ENCODE measurements at regions not wholly inside any gene's neighbourhood (a gene's known extent, or its start where the extent isn't known, plus 50 kb on each side); places are given as distances from the start of the nearest gene placed in this dataset.

DNA sequence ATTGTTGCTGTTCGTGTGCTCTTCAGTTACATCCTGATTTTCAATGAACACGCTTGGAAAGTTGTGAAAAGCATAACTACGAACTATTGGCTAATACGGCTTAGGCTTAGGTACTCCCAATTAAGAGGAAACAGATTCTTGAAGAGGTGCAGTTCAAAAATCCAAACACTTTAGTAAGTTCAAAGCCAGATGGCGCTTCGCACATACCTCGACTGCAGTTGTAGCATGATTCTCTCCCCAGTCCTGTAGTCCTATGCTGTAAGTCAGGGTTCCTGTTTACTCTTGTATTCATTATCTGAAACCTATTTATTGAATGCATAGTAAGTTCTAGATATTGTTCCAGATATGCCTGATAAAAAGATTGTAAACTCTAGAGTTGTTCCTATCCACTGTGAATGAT is 165.2 kb downstream of the TRIB2 start:
- no peak for DNase-seq (ENCODE audit: low read depth)
- TF ChIP-seq, protein P1, sequence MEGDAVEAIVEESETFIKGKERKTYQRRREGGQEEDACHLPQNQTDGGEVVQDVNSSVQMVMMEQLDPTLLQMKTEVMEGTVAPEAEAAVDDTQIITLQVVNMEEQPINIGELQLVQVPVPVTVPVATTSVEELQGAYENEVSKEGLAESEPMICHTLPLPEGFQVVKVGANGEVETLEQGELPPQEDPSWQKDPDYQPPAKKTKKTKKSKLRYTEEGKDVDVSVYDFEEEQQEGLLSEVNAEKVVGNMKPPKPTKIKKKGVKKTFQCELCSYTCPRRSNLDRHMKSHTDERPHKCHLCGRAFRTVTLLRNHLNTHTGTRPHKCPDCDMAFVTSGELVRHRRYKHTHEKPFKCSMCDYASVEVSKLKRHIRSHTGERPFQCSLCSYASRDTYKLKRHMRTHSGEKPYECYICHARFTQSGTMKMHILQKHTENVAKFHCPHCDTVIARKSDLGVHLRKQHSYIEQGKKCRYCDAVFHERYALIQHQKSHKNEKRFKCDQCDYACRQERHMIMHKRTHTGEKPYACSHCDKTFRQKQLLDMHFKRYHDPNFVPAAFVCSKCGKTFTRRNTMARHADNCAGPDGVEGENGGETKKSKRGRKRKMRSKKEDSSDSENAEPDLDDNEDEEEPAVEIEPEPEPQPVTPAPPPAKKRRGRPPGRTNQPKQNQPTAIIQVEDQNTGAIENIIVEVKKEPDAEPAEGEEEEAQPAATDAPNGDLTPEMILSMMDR (IDR thresholded peaks at IDR 0.05; ENCODE audit: insufficient read depth, low read depth, low read length, missing control alignments): no peak
- no peak overlapping the region for H3K4me3 ChIP-seq (ENCODE audit: low read depth, low read length)

GRCh38 chr2:12882393-12882792 is 165.7 kb downstream of the TRIB2 start:
- no peak overlapping the region for H3K4me3 ChIP-seq (ENCODE audit: low read depth, low read length)
- TF ChIP-seq, protein P1 (IDR thresholded peaks at IDR 0.05; ENCODE audit: insufficient read depth, low read depth, low read length, missing control alignments): no peak
- no peak for DNase-seq (ENCODE audit: low read depth)

DNA sequence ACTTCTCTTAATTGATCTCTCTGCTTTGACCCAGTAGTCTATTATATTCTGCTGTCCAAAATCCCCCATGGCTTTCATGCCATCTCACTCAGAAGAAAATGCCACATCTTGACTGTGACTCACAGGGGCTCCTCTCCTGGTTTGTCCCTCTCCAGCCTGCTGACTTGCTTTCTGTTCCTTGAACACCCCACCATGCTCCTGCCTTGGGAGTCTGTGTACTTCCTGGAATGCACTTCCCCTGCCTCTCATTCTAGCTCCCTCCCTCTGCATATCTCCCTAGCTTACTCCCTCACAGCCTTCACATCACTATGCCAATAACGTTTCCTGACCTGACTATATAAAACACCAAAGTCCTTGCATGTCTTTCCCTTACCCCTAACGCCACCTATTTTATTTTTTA is 167.2 kb downstream of the TRIB2 start:
- H3K4me3 ChIP-seq (ENCODE audit: low read depth, low read length): no peak overlapping the region
- DNase-seq (ENCODE audit: low read depth): no peak
- TF ChIP-seq, protein P1 (IDR thresholded peaks at IDR 0.05; ENCODE audit: insufficient read depth, low read depth, low read length, missing control alignments): no peak

DNA sequence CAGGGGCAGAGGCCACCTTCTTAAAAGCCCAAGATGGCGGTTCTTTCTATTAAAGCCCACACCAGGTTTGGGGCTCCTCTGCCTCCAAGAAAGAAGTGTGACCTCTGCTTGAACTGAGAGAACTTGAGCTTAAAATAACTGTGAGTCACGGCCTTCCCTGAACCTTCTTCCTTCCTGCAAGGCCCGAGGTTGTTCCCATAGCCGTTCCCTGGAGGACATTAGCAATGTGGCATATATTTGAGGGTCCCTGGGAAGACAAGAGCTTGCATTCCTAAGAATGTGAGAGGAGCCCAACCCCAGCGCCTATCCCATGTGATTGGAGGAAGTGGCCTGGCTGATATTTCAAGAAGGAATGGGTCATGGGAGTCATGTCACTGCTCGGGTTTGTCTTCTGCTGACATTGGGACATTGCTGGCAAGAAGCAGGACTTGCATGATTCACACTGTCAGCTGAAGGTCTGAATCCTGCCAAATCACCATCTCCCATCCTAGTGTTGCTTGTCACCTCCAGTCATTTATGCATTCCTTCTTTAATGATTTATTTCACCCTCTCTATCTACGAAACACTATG is 168.1 kb downstream of the TRIB2 start:
- TF ChIP-seq, protein P1 (IDR thresholded peaks at IDR 0.05; ENCODE audit: insufficient read depth, low read depth, low read length, missing control alignments): no peak
- no peak overlapping the region for H3K4me3 ChIP-seq (ENCODE audit: low read depth, low read length)
- no peak for DNase-seq (ENCODE audit: low read depth)

- TF ChIP-seq, protein P1 (IDR thresholded peaks at IDR 0.05; ENCODE audit: insufficient read depth, low read depth, low read length, missing control alignments): no peak
- DNase-seq (ENCODE audit: low read depth): no peak
Measured at GRCh38 chr2:12890066-12890465, 173.3 kb downstream of the TRIB2 start.

GRCh38 chr2:12890481-12890991 is 173.8 kb downstream of the TRIB2 start:
- H3K4me3 ChIP-seq (ENCODE audit: low read depth, low read length): no peak overlapping the region
- no peak for DNase-seq (ENCODE audit: low read depth)
- TF ChIP-seq, protein P1 (IDR thresholded peaks at IDR 0.05; ENCODE audit: insufficient read depth, low read depth, low read length, missing control alignments): no peak

More at GRCh38 chr2:12890066-12890465, 173.3 kb downstream of the TRIB2 start:
- H3K4me3 ChIP-seq (ENCODE audit: low read depth, low read length): no peak overlapping the region

- TF ChIP-seq, protein P1 (IDR thresholded peaks at IDR 0.05; ENCODE audit: insufficient read depth, low read depth, low read length, missing control alignments): no peak
- DNase-seq (ENCODE audit: low read depth): no peak
Measured at GRCh38 chr2:12895017-12895416, 178.3 kb downstream of the TRIB2 start.

More at GRCh38 chr2:12895017-12895416, 178.3 kb downstream of the TRIB2 start:
- H3K4me3 ChIP-seq (ENCODE audit: low read depth, low read length): no peak overlapping the region
